GM12875 (cell line): ENCODE measurements at regions not wholly inside any gene's neighbourhood (a gene's known extent, or its start where the extent isn't known, plus 50 kb on each side); places are given as distances from the start of the nearest gene placed in this dataset.

ENCODE experiments used
- H3K4me3 ChIP-seq: one replicate; pipeline ENCODE4 v1.5.1; 2011; ENCODE audit warnings: low read depth, low read length, control low read depth
- CTCF ChIP-seq: IDR thresholded peaks from 2 replicates; pipeline ENCODE4 v1.5.1; 2011; ENCODE audit warnings: low read depth, mild to moderate bottlenecking, control low read depth, inconsistent platforms, low read length, moderate library complexity, borderline replicate concordance; ENCODE audit not compliant: insufficient read depth

GRCh38 chr5:30662373-30662772 is 531.1 kb upstream of the CDH6 start:
- no peak overlapping the region for H3K4me3 ChIP-seq
- no peak for TF ChIP-seq CTCF

DNA sequence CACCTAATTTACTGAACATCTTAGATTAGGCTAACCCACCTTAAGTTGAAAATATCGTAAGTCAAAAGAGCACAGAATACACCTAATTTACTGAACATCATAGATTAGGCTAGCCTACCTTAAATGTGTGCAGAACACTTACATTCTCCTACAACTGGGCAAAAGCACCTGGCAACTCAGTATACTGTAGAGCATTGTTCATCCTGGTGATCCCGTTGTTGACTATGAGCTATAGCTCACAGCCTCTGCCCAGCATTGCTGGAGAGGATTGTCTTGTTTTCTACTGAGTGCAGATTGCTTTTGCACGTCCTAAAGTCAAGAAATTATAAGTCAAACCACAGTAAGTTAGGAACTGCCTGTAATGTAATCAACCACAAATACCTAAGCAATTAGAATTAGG is 531.8 kb upstream of the CDH6 start:
- no peak overlapping the region for H3K4me3 ChIP-seq
- TF ChIP-seq CTCF, result no peak

GRCh38 chr5:30659417-30659816 is 534.1 kb upstream of the CDH6 start:
- no peak for TF ChIP-seq CTCF
- H3K4me3 ChIP-seq, result no peak overlapping the region

DNA sequence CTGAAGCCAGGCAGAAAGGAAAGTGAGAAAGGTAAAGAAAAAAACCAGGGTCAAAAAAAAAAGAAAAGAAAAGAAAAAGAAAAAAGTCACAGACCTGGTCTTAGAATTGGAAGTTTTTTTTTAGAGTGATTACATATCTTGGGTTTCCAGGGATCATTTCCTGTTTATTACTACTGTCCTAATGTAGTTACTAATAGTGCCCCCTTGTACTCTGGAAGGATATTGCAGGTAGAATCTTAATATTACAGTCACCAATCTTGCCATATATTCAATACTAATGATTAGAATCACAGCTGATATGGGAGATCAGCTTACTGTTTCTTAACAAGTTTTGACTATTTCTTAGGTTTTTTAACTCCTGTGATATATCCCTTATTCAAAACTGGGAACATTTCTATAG is 543.2 kb upstream of the CDH6 start:
- no peak for TF ChIP-seq CTCF
- H3K4me3 ChIP-seq, result no peak overlapping the region

DNA sequence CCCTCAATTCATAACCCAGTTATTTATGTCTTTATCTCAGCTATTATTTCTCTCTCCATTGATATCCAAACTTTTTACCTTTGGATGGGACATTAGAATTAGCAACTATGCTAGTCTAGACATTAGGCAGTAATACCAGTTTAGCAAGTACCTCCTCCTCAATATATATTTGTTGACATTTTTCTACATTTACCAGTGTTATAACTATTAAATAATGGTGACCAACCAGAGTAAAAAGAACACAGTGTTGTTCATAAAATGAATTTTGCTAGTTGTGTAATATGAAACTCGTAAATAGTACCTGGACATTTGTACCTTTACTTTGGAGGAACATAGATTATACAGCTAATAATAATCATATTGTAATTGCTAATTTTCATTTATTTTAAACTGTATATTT is 554.6 kb upstream of the CDH6 start:
- no peak for TF ChIP-seq CTCF
- H3K4me3 ChIP-seq, result no peak overlapping the region

DNA sequence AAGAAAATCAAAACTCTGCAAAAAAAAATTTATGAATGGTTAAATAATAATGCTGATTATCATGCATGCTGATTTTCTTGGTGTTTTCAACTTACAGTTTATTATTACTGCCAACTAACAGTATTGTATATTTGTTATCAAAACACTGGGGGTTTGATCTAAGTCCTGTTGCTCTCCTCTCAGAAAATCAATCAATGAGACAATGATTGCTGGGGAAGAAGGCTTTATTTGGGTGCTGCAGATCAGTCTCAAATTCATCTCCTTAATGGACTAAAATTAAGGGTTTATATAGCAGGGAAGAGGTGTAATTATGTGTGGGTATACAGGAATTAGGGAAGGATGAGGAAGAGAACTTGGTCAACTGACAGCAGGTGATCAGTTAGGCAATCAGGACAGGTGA is 565.5 kb upstream of the CDH6 start:
- no peak overlapping the region for H3K4me3 ChIP-seq
- no peak for TF ChIP-seq CTCF

GRCh38 chr5:30626557-30626956 is 566.9 kb upstream of the CDH6 start:
- TF ChIP-seq CTCF, result no peak
- H3K4me3 ChIP-seq, result no peak overlapping the region
